GM23338 (cell line): ENCODE measurements at regions not wholly inside any gene's neighbourhood (a gene's known extent, or its start where the extent isn't known, plus 50 kb on each side); places are given as distances from the start of the nearest gene placed in this dataset.
A peak's percentile ranks its signal among the peaks of the same experiment; 100 is the strongest.

Experiments used
- ATAC-seq: fragments of 200-7000 bp; cut with Tn5 transposase; 3 replicates; pipeline ENCODE4 v1.9.1; 2020
- DNase-seq: peaks from one replicate; pipeline ENCODE4 v3.0.0-alpha.2; 2015; ENCODE audit warnings: low spot score
- H2AFZ ChIP-seq: fragments of 200-600 bp; sonication (generic); 2 replicates; pipeline ENCODE4 v1.8.0; 2016; ENCODE audit warnings: antibody characterized with exemption, mild to moderate bottlenecking, moderate library complexity
- H3F3A ChIP-seq: fragments of 200-600 bp; sonication (generic); replicated peaks from 2 replicates; pipeline ENCODE4 v1.8.0; 2017; ENCODE audit warnings: antibody characterized with exemption, mixed run types, low read depth
- H3K27ac ChIP-seq: fragments of 200-600 bp; sonication (generic); 2 replicates; pipeline ENCODE4 v1.6.1; 2016; ENCODE audit warnings: low read depth
- H3K27me3 ChIP-seq: fragments of 200-600 bp; sonication (generic); 2 replicates; pipeline ENCODE4 v1.8.0; 2016; ENCODE audit warnings: mild to moderate bottlenecking, mixed run types, moderate library complexity; ENCODE audit not compliant: insufficient read depth
- H3K36me3 ChIP-seq: fragments of 200-600 bp; sonication (generic); 2 replicates; pipeline ENCODE4 v1.8.0; 2016; ENCODE audit warnings: mild to moderate bottlenecking; ENCODE audit not compliant: insufficient read depth
- H3K4me1 ChIP-seq: fragments of 200-600 bp; sonication (generic); 2 replicates; pipeline ENCODE4 v1.8.0; 2016; ENCODE audit warnings: mild to moderate bottlenecking, moderate library complexity; ENCODE audit not compliant: insufficient read depth
- H3K4me2 ChIP-seq: fragments of 200-600 bp; sonication (generic); 2 replicates; pipeline ENCODE4 v1.7.1; 2017; ENCODE audit warnings: mixed run types
- H3K4me3 ChIP-seq: fragments of 200-600 bp; sonication (generic); 2 replicates; pipeline ENCODE4 v1.6.1; 2016; ENCODE audit warnings: mixed run types
- H3K79me2 ChIP-seq: fragments of 200-600 bp; sonication (generic); replicated peaks from 2 replicates; pipeline ENCODE4 v1.8.0; 2017; ENCODE audit warnings: mild to moderate bottlenecking; ENCODE audit not compliant: insufficient read depth
- H3K9me2 ChIP-seq: fragments of 200-600 bp; sonication (generic); 2 replicates; pipeline ENCODE4 v1.8.0; 2017; ENCODE audit not compliant: insufficient read depth
- H4K20me1 ChIP-seq: fragments of 200-600 bp; sonication (generic); replicated peaks from 2 replicates; pipeline ENCODE4 v1.8.0; 2017; ENCODE audit warnings: mild to moderate bottlenecking; ENCODE audit not compliant: insufficient read depth
- H3K27ac Mint-ChIP-seq: 2 replicates; pipeline ENCODE4 v1.8.0; 2020; ENCODE audit warnings: inconsistent platforms, mild to moderate bottlenecking, moderate library complexity, mixed read lengths
- H3K27me3 Mint-ChIP-seq: 3 replicates; pipeline ENCODE4 v1.8.0; 2022; ENCODE audit warnings: low read depth, mild to moderate bottlenecking, moderate library complexity, mixed read lengths, inconsistent platforms; ENCODE audit not compliant: insufficient read depth, poor library complexity
- H3K36me3 Mint-ChIP-seq: 3 replicates; pipeline ENCODE4 v1.8.0; 2021; ENCODE audit warnings: low read depth, mild to moderate bottlenecking, inconsistent platforms, moderate library complexity, mixed read lengths
- H3K4me1 Mint-ChIP-seq: 3 replicates; pipeline ENCODE4 v1.8.0; 2020; ENCODE audit warnings: mild to moderate bottlenecking, inconsistent platforms, mixed read lengths
- H3K4me3 Mint-ChIP-seq: 3 replicates; pipeline ENCODE4 v1.8.0; 2021; ENCODE audit warnings: moderate library complexity, mild to moderate bottlenecking, inconsistent platforms, mixed read lengths
- H3K9me3 Mint-ChIP-seq: 3 replicates; pipeline ENCODE4 v1.8.0; 2020; ENCODE audit warnings: moderate library complexity, mild to moderate bottlenecking, inconsistent platforms, mixed read lengths
- CREB1 ChIP-seq: fragments of 250-450 bp; sonication (Bioruptor Pico); IDR thresholded peaks from 2 replicates; pipeline ENCODE4 v1.5.0; 2020; ENCODE audit warnings: low read depth, mild to moderate bottlenecking, moderate library complexity
- EZH2 ChIP-seq: fragments of 200-600 bp; sonication (generic); IDR thresholded peaks from one replicate; pipeline ENCODE4 v1.8.0; 2017; ENCODE audit warnings: antibody characterized with exemption, mild to moderate bottlenecking, low read depth; ENCODE audit not compliant: unreplicated experiment
- JUNB ChIP-seq: IDR thresholded peaks from one replicate; pipeline ENCODE4 v1.6.1; 2016; ENCODE audit warnings: antibody characterized with exemption; ENCODE audit not compliant: unreplicated experiment
- NANOG ChIP-seq: IDR thresholded peaks from 2 replicates; pipeline ENCODE4 v1.6.1; 2016; ENCODE audit warnings: antibody characterized with exemption, borderline replicate concordance
- ZNF114 ChIP-seq: fragments of 250-450 bp; sonication (Bioruptor Pico); IDR thresholded peaks from 2 replicates; pipeline ENCODE4 v1.5.0; 2020; ENCODE audit warnings: mild to moderate bottlenecking, moderate library complexity
- ZNF331 ChIP-seq: fragments of 250-450 bp; sonication (Bioruptor Pico); IDR thresholded peaks from 2 replicates; pipeline ENCODE4 v1.5.0; 2020; ENCODE audit warnings: low read depth, mild to moderate bottlenecking, moderate library complexity
- TF ChIP-seq, protein P1 (sequence below): fragments of 250-450 bp; sonication (Bioruptor Pico); IDR thresholded peaks from 2 replicates; pipeline ENCODE4 v1.5.0; 2020; ENCODE audit warnings: mild to moderate bottlenecking, moderate library complexity
- TF ChIP-seq, protein P2 (sequence below), 2 experiments: fragments of 200-600 bp in 1 of 2; sonication (generic) in 1 of 2; conservative IDR thresholded peaks; 2 replicates each; pipeline versions ENCODE4 v1.5.1 to v1.6.1; 2016 to 2017; ENCODE audit warnings: antibody characterized with exemption in 2 of 2, low read depth in 2 of 2, mild to moderate bottlenecking in 2 of 2, moderate library complexity in 1 of 2
- TF ChIP-seq, protein P3 (sequence below): IDR thresholded peaks from one replicate; pipeline ENCODE4 v1.6.1; 2018; ENCODE audit warnings: antibody characterized with exemption; ENCODE audit not compliant: unreplicated experiment

DNA sequence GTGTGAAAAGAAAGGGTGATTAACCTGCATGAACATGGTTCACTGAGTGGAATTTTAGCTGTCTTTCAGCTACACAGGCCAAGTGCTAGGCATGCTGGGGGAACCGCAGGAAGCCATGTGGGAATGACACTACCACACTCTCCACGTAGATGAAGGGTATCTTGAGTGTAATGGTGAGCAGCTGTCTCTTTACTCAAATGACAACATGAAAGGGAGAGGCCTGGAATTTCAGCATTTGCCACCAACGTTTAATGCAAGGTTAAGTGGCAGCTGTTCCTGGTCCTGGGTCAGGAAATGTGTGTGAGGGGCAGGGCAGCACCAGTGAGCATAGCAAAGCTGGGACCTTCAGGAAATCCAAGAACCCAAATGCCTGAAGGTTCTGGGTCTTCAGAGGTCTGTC lies 588.4 kb downstream of the SLC4A3 start:
- no peaks in the 10 kb centered on the region for H3K36me3 Mint-ChIP-seq
- Histone ChIP-seq H3K79me2 (no peaks in the 10 kb centered on the region), H3K4me1 (peaks cover 22% of the 10 kb centered on the region; the same call in 1 of the 2 replicates), H3F3A (no peaks in the 10 kb centered on the region), H3K4me2 (no peak overlapping the region), H3K4me3 (no peak overlapping the region), H4K20me1 (no peaks in the 10 kb centered on the region), H3K36me3 (no peaks in the 10 kb centered on the region), H2AFZ (peak overlapping the region; percentile 67; the same call in 1 of the 2 replicates), H3K27ac (no peak overlapping the region), H3K27me3 (no peaks in the 10 kb centered on the region), H3K9me2 (peaks cover 15% of the 10 kb centered on the region; the same call in 1 of the 2 replicates)
- DNase-seq (no peak), ATAC-seq (no peak)
- peaks cover 25% of the 10 kb centered on the region for H3K4me1 Mint-ChIP-seq
- no peak overlapping the region for H3K27ac Mint-ChIP-seq
- peaks cover 2% of the 10 kb centered on the region for H3K27me3 Mint-ChIP-seq
- no peaks in the 10 kb centered on the region; the same call in 2 of the 3 replicates for H3K9me3 Mint-ChIP-seq
- no peak overlapping the region for H3K4me3 Mint-ChIP-seq
- no peak for TF ChIP-seq NANOG
- no peak for TF ChIP-seq CREB1 (CRISPR knock-in tag)

DNA sequence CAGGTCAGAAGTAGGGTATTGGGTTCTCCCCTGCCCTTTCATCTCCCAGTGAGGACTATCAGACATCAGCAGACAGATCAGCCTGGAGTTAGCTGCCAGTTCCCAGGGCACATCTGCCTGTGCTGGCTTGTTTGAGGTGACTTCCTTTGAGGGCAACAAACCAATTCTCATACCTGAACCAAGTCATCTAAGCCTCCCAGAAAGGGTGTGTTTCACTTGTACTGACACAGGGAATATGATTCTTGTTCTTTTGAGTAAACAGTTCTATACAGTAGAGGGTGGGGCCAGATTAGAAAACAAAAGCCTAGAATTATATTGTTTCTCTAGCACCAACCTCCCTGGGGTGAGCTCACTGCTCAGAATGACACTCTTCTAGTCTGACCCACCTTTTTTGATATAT lies 591.9 kb downstream of the SLC4A3 start:
- H4K20me1 ChIP-seq, result no peaks in the 10 kb centered on the region
- H3K27ac ChIP-seq, result no peak overlapping the region
- Mint-ChIP-seq H3K27me3 (peaks cover 2% of the 10 kb centered on the region), H3K27ac (no peak overlapping the region), H3K4me1 (peaks cover 17% of the 10 kb centered on the region), H3K4me3 (no peak overlapping the region), H3K36me3 (no peaks in the 10 kb centered on the region), H3K9me3 (no peaks in the 10 kb centered on the region; the same call in 2 of the 3 replicates)
- H3K36me3 ChIP-seq, result no peaks in the 10 kb centered on the region
- H3K4me2 ChIP-seq, result no peak overlapping the region
- no peaks in the 10 kb centered on the region for H3K27me3 ChIP-seq
- H3F3A ChIP-seq, result no peaks in the 10 kb centered on the region
- peaks cover 8% of the 10 kb centered on the region; the same call in 1 of the 2 replicates for H3K9me2 ChIP-seq
- DNase-seq (no peak), ATAC-seq (no peak)
- no peaks in the 10 kb centered on the region for H3K79me2 ChIP-seq
- no peak overlapping the region for H2AFZ ChIP-seq
- TF ChIP-seq, protein P1, sequence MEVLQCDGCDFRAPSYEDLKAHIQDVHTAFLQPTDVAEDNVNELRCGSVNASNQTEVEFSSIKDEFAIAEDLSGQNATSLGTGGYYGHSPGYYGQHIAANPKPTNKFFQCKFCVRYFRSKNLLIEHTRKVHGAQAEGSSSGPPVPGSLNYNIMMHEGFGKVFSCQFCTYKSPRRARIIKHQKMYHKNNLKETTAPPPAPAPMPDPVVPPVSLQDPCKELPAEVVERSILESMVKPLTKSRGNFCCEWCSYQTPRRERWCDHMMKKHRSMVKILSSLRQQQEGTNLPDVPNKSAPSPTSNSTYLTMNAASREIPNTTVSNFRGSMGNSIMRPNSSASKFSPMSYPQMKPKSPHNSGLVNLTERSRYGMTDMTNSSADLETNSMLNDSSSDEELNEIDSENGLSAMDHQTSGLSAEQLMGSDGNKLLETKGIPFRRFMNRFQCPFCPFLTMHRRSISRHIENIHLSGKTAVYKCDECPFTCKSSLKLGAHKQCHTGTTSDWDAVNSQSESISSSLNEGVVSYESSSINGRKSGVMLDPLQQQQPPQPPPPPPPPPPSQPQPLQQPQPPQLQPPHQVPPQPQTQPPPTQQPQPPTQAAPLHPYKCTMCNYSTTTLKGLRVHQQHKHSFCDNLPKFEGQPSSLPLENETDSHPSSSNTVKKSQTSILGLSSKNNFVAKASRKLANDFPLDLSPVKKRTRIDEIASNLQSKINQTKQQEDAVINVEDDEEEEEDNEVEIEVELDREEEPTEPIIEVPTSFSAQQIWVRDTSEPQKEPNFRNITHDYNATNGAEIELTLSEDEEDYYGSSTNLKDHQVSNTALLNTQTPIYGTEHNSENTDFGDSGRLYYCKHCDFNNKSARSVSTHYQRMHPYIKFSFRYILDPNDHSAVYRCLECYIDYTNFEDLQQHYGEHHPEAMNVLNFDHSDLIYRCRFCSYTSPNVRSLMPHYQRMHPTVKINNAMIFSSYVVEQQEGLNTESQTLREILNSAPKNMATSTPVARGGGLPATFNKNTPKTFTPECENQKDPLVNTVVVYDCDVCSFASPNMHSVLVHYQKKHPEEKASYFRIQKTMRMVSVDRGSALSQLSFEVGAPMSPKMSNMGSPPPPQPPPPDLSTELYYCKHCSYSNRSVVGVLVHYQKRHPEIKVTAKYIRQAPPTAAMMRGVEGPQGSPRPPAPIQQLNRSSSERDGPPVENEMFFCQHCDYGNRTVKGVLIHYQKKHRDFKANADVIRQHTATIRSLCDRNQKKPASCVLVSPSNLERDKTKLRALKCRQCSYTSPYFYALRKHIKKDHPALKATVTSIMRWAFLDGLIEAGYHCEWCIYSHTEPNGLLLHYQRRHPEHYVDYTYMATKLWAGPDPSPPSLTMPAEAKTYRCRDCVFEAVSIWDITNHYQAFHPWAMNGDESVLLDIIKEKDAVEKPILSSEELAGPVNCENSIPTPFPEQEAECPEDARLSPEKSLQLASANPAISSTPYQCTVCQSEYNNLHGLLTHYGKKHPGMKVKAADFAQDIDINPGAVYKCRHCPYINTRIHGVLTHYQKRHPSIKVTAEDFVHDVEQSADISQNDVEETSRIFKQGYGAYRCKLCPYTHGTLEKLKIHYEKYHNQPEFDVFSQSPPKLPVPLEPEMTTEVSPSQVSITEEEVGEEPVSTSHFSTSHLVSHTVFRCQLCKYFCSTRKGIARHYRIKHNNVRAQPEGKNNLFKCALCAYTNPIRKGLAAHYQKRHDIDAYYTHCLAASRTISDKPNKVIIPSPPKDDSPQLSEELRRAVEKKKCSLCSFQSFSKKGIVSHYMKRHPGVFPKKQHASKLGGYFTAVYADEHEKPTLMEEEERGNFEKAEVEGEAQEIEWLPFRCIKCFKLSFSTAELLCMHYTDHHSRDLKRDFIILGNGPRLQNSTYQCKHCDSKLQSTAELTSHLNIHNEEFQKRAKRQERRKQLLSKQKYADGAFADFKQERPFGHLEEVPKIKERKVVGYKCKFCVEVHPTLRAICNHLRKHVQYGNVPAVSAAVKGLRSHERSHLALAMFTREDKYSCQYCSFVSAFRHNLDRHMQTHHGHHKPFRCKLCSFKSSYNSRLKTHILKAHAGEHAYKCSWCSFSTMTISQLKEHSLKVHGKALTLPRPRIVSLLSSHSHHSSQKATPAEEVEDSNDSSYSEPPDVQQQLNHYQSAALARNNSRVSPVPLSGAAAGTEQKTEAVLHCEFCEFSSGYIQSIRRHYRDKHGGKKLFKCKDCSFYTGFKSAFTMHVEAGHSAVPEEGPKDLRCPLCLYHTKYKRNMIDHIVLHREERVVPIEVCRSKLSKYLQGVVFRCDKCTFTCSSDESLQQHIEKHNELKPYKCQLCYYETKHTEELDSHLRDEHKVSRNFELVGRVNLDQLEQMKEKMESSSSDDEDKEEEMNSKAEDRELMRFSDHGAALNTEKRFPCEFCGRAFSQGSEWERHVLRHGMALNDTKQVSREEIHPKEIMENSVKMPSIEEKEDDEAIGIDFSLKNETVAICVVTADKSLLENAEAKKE (CRISPR knock-in tag), result no peak
- TF ChIP-seq EZH2, result no peak
- TF ChIP-seq ZNF331 (CRISPR knock-in tag), result no peak
- TF ChIP-seq, protein P2, sequence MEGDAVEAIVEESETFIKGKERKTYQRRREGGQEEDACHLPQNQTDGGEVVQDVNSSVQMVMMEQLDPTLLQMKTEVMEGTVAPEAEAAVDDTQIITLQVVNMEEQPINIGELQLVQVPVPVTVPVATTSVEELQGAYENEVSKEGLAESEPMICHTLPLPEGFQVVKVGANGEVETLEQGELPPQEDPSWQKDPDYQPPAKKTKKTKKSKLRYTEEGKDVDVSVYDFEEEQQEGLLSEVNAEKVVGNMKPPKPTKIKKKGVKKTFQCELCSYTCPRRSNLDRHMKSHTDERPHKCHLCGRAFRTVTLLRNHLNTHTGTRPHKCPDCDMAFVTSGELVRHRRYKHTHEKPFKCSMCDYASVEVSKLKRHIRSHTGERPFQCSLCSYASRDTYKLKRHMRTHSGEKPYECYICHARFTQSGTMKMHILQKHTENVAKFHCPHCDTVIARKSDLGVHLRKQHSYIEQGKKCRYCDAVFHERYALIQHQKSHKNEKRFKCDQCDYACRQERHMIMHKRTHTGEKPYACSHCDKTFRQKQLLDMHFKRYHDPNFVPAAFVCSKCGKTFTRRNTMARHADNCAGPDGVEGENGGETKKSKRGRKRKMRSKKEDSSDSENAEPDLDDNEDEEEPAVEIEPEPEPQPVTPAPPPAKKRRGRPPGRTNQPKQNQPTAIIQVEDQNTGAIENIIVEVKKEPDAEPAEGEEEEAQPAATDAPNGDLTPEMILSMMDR (conservative IDR thresholded peaks at IDR 0.05; ENCODE audit: low read depth in 2 of 2), result no peak
- TF ChIP-seq JUNB, result no peak
- TF ChIP-seq, protein P3, sequence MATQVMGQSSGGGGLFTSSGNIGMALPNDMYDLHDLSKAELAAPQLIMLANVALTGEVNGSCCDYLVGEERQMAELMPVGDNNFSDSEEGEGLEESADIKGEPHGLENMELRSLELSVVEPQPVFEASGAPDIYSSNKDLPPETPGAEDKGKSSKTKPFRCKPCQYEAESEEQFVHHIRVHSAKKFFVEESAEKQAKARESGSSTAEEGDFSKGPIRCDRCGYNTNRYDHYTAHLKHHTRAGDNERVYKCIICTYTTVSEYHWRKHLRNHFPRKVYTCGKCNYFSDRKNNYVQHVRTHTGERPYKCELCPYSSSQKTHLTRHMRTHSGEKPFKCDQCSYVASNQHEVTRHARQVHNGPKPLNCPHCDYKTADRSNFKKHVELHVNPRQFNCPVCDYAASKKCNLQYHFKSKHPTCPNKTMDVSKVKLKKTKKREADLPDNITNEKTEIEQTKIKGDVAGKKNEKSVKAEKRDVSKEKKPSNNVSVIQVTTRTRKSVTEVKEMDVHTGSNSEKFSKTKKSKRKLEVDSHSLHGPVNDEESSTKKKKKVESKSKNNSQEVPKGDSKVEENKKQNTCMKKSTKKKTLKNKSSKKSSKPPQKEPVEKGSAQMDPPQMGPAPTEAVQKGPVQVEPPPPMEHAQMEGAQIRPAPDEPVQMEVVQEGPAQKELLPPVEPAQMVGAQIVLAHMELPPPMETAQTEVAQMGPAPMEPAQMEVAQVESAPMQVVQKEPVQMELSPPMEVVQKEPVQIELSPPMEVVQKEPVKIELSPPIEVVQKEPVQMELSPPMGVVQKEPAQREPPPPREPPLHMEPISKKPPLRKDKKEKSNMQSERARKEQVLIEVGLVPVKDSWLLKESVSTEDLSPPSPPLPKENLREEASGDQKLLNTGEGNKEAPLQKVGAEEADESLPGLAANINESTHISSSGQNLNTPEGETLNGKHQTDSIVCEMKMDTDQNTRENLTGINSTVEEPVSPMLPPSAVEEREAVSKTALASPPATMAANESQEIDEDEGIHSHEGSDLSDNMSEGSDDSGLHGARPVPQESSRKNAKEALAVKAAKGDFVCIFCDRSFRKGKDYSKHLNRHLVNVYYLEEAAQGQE, result no peak
- no peak for TF ChIP-seq ZNF114 (CRISPR knock-in tag)
- H3K4me3 ChIP-seq, result no peak overlapping the region
- peaks cover 9% of the 10 kb centered on the region; the same call in 1 of the 2 replicates for H3K4me1 ChIP-seq
